ENCODE measurements at regions not wholly inside any gene's neighbourhood (a gene's known extent, or its start where the extent isn't known, plus 50 kb on each side); places are given as distances from the start of the nearest gene placed in this dataset.

GRCh38 chr3:154540950-154541604, 111.1 kb upstream of the GPR149 start:
- no peak for FAIRE-seq

DNA sequence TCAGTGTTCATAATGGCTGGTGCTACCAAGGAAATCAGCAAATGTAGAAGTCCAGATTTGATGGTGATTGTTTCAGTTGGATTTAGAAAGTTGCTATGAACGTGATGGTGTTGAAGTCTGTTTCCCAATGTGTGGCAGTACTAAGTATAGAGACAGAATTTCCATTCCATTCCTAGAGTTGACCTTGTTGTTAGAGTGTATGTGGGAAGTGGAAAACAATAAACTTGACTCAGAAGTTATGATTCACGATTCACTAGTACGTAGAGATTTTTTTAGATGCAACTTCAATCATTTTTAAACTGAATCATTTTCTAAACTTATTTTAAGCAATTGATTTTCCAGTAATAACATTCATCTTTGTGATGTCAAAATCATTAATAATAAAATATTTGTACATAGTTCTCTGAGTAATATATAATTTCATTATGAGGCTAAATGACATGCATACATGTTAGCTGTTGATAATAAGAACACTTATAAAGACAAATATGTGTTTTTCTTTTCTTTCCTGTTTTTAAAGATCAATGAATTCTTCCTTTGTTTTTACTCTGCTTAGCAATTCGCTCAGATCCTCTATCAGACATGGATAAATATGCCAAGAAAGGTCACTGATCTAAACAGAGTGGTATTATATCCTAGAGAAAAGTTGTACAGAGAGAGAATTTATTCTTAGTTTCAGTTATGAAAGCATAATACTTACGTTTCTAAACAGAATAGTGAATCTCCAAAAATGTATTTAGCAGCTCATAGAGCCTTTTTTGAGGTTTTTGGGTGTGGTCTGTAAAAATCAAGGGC, 108.8 kb upstream of the GPR149 start:
- no peak for FAIRE-seq

GRCh38 chr3:154536751-154537150, 106.8 kb upstream of the GPR149 start:
- no peak for FAIRE-seq

- FAIRE-seq, result no peak
These were observed 92.1 kb upstream of the GPR149 start for GRCh38 chr3:154522036-154522602.

DNA sequence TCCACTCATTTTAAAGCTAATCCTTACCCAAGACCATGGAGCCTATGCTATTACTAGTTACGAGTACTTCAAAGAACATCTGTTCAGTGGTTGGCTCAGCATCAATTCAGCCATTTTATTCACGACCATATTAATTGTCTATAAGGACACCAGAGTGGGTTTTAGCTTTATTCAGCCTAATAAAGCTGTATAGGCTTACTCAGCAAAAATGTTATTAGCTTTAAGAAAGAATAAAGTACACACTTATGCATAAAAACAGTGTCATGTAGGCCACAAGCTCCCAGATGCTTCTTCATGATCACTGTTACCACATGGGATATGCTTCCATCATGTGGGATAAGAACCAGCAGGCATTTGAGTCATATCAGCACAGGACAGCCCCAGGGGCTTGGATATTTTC, 87.4 kb upstream of the GPR149 start:
- no peak for FAIRE-seq

DNA sequence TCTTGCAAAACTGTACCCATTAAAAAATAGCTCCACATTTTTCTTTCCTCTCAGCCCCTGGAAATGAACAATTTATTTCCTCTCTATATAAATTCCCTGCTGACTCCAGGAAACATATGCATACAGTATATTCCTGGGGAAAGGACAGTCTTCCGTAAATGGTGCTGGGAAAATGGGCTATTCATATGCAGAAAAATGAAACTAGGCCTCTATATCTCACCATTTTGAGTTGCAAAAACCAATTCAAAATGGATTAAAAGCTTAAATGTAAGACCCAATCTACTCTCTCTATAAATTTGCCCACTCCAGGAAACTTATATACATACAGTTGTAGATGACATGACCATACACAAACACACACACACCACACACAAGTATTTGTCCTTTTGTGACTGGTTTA, 85.9 kb upstream of the GPR149 start:
- FAIRE-seq, result no peak

DNA sequence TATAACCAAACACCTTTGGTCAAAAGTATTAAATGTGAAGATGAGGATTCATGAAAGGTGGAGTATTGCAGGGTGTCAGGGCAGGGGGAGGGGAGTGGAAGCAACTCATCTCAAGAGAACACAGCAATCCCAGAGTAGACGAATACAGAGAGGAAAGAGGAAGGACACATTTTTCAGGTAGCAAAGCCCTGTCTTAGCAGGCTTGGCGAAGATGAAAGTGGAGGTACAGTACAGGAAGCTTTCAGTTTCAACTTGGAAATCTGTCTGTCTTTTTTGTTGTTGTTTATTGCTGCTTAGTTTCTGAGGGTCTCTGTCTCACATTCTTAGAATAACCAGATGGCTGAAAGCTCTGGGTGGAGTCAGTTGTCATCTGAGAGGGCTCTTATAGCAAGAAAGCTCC, 80.8 kb upstream of the GPR149 start:
- no peak for FAIRE-seq

DNA sequence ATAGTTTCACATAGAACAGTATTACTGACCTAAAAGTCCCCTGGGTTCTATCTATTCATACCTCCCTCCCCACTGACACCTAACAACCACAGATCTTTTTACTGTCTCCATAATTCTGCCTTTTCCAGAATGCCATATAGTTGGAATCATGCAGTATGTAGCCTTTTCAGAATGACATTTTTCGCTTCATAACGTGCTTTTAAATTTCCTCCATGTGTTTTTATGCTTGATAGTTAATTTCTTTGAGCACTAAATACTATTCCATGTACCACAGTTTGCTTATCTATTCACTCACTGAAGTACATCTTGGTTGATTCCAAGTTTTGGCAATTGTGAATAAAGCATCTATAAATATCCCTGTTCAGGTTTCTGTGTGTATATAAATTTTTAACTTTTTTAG, 77.7 kb upstream of the GPR149 start:
- no peak for FAIRE-seq

- FAIRE-seq, result no peak
These were observed 67.0 kb upstream of the GPR149 start for GRCh38 chr3:154496978-154497377.

DNA sequence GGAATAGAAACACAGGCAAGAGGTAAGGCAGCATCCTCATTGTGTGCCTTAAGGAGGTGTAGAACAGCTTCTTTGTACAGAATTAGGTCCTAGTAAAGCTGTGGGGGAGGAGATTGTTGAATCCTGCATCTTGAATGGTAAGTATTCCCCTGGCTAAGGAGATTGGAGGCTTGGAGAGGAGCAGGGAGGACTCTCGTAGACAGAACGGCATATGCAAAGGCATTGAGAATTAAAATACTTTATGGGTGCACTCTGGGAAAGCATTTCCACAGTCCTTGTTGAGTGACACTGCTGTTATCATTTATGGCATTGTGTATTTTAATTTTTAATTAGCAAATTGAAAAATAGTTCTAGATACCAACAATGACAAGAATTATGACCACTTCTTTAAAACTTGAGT, 66.5 kb upstream of the GPR149 start:
- no peak for FAIRE-seq

GRCh38 chr3:154486949-154487348, 57.0 kb upstream of the GPR149 start:
- no peak for FAIRE-seq

- no peak for FAIRE-seq
These were observed 52.5 kb upstream of the GPR149 start for GRCh38 chr3:154482507-154482906.

- no peak for FAIRE-seq
These were observed 50.0 kb upstream of the GPR149 start for GRCh38 chr3:154480033-154480432.

Measured in endometrium (tissue), 2 donors.